CD4-positive, alpha-beta T cell treated with Interleukin-21 for 1 hour (primary cell): ENCODE measurements at regions not wholly inside any gene's neighbourhood (a gene's known extent, or its start where the extent isn't known, plus 50 kb on each side); places are given as distances from the start of the nearest gene placed in this dataset.

Experiments
- DNase-seq: peaks from one replicate; pipeline ENCODE4 v3.0.0-alpha.2; 2020

- no peak for DNase-seq
Observed at GRCh38 chr4:22019676-22020075, 71.1 kb upstream of the KCNIP4 start.

DNA sequence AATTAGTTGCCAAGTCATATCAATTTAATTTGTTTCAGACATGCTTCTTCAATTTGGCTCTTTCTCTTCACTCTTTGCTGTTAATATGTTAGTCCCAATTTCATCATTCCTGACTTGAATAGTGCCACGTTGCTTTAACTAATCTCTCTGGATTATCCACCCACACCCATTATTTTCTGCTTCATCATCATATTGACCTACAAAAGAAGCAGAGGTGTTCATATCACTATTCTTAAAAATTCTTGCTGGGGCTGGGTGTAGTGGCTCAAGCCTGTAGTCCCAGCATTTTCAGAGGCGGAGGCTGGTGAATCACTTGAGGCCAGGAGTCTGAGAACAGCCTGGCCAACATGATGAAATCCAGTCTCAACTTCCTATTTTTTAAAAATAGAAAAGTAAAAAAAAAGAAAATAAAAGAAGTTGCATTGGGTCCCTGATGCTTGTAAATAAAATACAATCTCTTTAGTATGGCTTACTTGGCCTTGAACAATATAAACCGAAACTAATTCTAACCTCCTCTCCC, 65.7 kb upstream of the KCNIP4 start:
- no peak for DNase-seq

DNA sequence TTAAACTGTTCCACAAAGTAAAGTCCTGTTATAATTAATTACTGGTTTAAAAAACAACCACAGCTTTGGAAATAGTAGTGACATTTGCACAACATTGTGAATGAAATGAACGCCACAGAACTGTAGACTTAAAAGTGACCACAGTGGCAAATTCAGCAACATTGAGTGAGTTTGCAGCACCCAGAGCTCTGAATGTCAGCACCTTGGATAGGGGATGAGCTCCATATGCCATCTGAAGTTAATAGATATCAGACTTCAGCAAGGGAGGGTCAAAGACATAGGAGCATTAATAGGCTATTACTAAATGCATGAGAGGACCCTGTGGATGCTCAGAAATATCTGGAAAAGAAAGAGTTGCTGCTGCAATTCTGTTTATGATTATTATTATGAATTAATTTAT, 55.3 kb upstream of the KCNIP4 start:
- no peak for DNase-seq
